Esophagus mucosa (tissue), 1 donor: ENCODE measurements at regions not wholly inside any gene's neighbourhood (a gene's known extent, or its start where the extent isn't known, plus 50 kb on each side); places are given as distances from the start of the nearest gene placed in this dataset.
A peak's percentile ranks its signal among the peaks of the same experiment; 100 is the strongest.
"Not testable (repeated sequence)": the region's sequence is repeated elsewhere in the genome, so short reads cannot be mapped to it uniquely, and the experiment has no call there.

ENCODE experiments used
- ATAC-seq: fragments of 200-7000 bp; cut with Tn5 transposase; one replicate; pipeline ENCODE4 v1.9.1; 2020
- donor health status: DM: yes; HTN: yes; CAD: no.

- no peak for ATAC-seq
These were observed 97.7 kb downstream of the CDC42EP3 start for GRCh38 chr2:37573451-37574388.

- ATAC-seq, result no peak
These were observed 95.7 kb downstream of the CDC42EP3 start for GRCh38 chr2:37575780-37576179.

- ATAC-seq, result not testable (repeated sequence)
These were observed 95.2 kb downstream of the CDC42EP3 start for GRCh38 chr2:37576194-37576593.

GRCh38 chr2:37576831-37577230, 94.6 kb downstream of the CDC42EP3 start:
- ATAC-seq, result no peak

GRCh38 chr2:37579192-37579713, 92.2 kb downstream of the CDC42EP3 start:
- ATAC-seq, result no peak

- ATAC-seq, result not testable (repeated sequence)
These were observed 91.5 kb downstream of the CDC42EP3 start for GRCh38 chr2:37579949-37580348.

- no peak for ATAC-seq
These were observed 90.0 kb downstream of the CDC42EP3 start for GRCh38 chr2:37581433-37581832.

GRCh38 chr2:37582481-37583220, 88.8 kb downstream of the CDC42EP3 start:
- ATAC-seq, result no peak

GRCh38 chr2:37583402-37583801, 88.0 kb downstream of the CDC42EP3 start:
- no peak for ATAC-seq

- no peak for ATAC-seq
These were observed 87.6 kb downstream of the CDC42EP3 start for GRCh38 chr2:37583867-37584266.

GRCh38 chr2:37585295-37585908, 86.0 kb downstream of the CDC42EP3 start:
- peak; percentile 13 for ATAC-seq

- ATAC-seq, result peak; percentile 39
These were observed 85.3 kb downstream of the CDC42EP3 start for GRCh38 chr2:37585982-37586621.

- no peak for ATAC-seq
These were observed 84.7 kb downstream of the CDC42EP3 start for GRCh38 chr2:37586663-37587317.

- ATAC-seq, result no peak
These were observed 83.6 kb downstream of the CDC42EP3 start for GRCh38 chr2:37587817-37588216.

GRCh38 chr2:37588316-37588777, 83.1 kb downstream of the CDC42EP3 start:
- ATAC-seq, result peak; percentile 83

GRCh38 chr2:37589298-37589697, 82.1 kb downstream of the CDC42EP3 start:
- ATAC-seq, result no peak

- no peak for ATAC-seq
These were observed 81.3 kb downstream of the CDC42EP3 start for GRCh38 chr2:37590119-37590571.
